HepG2 (cell line): ENCODE measurements at regions not wholly inside any gene's neighbourhood (a gene's known extent, or its start where the extent isn't known, plus 50 kb on each side); places are given as distances from the start of the nearest gene placed in this dataset.

Source experiments
- ATAC-seq: fragments of 200-7000 bp; cut with Tn5 transposase; 3 replicates; pipeline ENCODE4 v1.9.1; 2020; ENCODE audit warnings: mild to moderate bottlenecking, moderate library complexity
- BruUV-seq: library from RNA; stranded (reverse); fragments of 400-500 nt; replicated peaks from 2 replicates; lab custom pipeline; 2021; lab: Mats Ljungman, UMichigan
- CTCF ChIA-PET: fragments of 300-600 bp; formaldehyde crosslinking; extraction: SDS; loops from one replicate; lab custom pipeline; 2021; ENCODE audit warnings: low total read pairs, inconsistent platforms, low intra/inter-chr PET ratio; lab: Yijun Ruan, JAX
- POLR2A ChIA-PET: fragments of 350-600 bp; sonication (Branson Sonifier 250); formaldehyde crosslinking; loops from one replicate; lab custom pipeline; 2020; ENCODE audit warnings: antibody characterized with exemption, inconsistent platforms; lab: Yijun Ruan, JAX
- DNase-seq: peaks from one replicate; pipeline ENCODE4 v3.0.0-alpha.2; 2015; ENCODE audit warnings: low spot score
- FAIRE-seq: peaks from 3 replicates; lab custom pipeline; 2011; peaks lifted over from hg19 to GRCh38; lab: Jason Lieb, UNC
- H2AFZ ChIP-seq: one replicate; pipeline ENCODE4 v1.6.1; 2011; ENCODE audit warnings: low read length, inconsistent platforms
- H3K27ac ChIP-seq: fragments of 300-600 bp; 3 replicates; pipeline ENCODE4 v1.8.0; 2011; ENCODE audit warnings: mixed run types, mild to moderate bottlenecking, mixed read lengths, low read length, inconsistent platforms; ENCODE audit not compliant: insufficient read depth; ENCODE audit errors: extremely low read length
- H3K27me3 ChIP-seq, 2 experiments: fragments of 200-600 bp in 1 of 2; 2 replicates in 1 of 2; 3 replicates in 1 of 2; pipeline versions ENCODE4 v1.6.0 to v1.8.0; 2011; ENCODE audit warnings: low read length in 2 of 2, mild to moderate bottlenecking in 2 of 2, moderate library complexity in 2 of 2, inconsistent platforms in 1 of 2; ENCODE audit not compliant: insufficient read depth in 2 of 2, control insufficient read depth in 1 of 2
- H3K36me3 ChIP-seq, 2 experiments: fragments of 200-600 bp in 1 of 2; replicated peaks in 1 of 2; 2 replicates in 1 of 2; 3 replicates in 1 of 2; pipeline versions ENCODE4 v1.5.1 to v1.8.0; 2011; ENCODE audit warnings: low read length in 2 of 2, inconsistent platforms in 1 of 2; ENCODE audit not compliant: insufficient read depth in 2 of 2, control insufficient read depth in 1 of 2
- H3K4me1 ChIP-seq: 2 replicates; pipeline ENCODE4 v1.5.1; 2012; ENCODE audit warnings: low read length, inconsistent platforms; ENCODE audit not compliant: insufficient read depth
- H3K4me2 ChIP-seq: 2 replicates; pipeline ENCODE4 v1.6.0; 2011; ENCODE audit warnings: low read depth, low read length, inconsistent platforms
- H3K4me3 ChIP-seq, 3 experiments: fragments of 200-600 bp in 1 of 3; sonication (generic), shearing (Covaris generic) in 1 of 3; replicated peaks in 1 of 3; 2 replicates each; pipeline ENCODE4 v1.5.1; 2011 to 2016; ENCODE audit warnings: low read length in 3 of 3, inconsistent platforms in 2 of 3, low read depth in 2 of 3, mild to moderate bottlenecking in 2 of 3, control low read depth in 1 of 3, mixed read lengths in 1 of 3; ENCODE audit not compliant: insufficient read depth in 1 of 3
- H3K79me2 ChIP-seq: one replicate; pipeline ENCODE4 v1.6.1; 2011; ENCODE audit warnings: low read length, inconsistent platforms; ENCODE audit not compliant: insufficient read depth
- H3K9ac ChIP-seq: 2 replicates; pipeline ENCODE4 v1.6.0; 2011; ENCODE audit warnings: mild to moderate bottlenecking, low read depth, low read length, inconsistent platforms; ENCODE audit not compliant: insufficient read depth
- H3K9me3 ChIP-seq: 2 replicates; pipeline ENCODE4 v1.5.1; 2012; ENCODE audit warnings: mild to moderate bottlenecking, low read length
- H4K20me1 ChIP-seq: 2 replicates; pipeline ENCODE4 v1.6.0; 2011; ENCODE audit warnings: inconsistent platforms, mild to moderate bottlenecking, low read length, moderate library complexity; ENCODE audit not compliant: insufficient read depth
- CC2D1A ChIP-seq: sonication (generic); formaldehyde crosslinking; IDR thresholded peaks from 2 replicates; pipeline ENCODE4 v1.8.1; 2023; ENCODE audit warnings: mild to moderate bottlenecking, missing genetic modification reagents
- GABPA ChIP-seq, 2 experiments: IDR thresholded peaks; 2 replicates each; pipeline ENCODE4 v1.6.1; 2011 to 2016; ENCODE audit warnings: low read depth in 2 of 2, low read length in 1 of 2, missing biosample characterization in 1 of 2, missing genetic modification characterization in 1 of 2
- GTF2F1 ChIP-seq: fragments of 150-350 bp; IDR thresholded peaks from 2 replicates; pipeline ENCODE4 v1.6.1; 2014; ENCODE audit warnings: low read length
- HDAC1 ChIP-seq: sonication (generic); formaldehyde crosslinking; IDR thresholded peaks from 2 replicates; pipeline ENCODE4 v1.5.1; 2020; ENCODE audit warnings: mild to moderate bottlenecking, missing genetic modification reagents
- MXI1 ChIP-seq: IDR thresholded peaks from 3 replicates; pipeline ENCODE4 v1.6.1; 2012; ENCODE audit warnings: low read depth, low read length, inconsistent platforms, borderline replicate concordance
- SATB2 ChIP-seq: sonication (generic); formaldehyde crosslinking; IDR thresholded peaks from 2 replicates; pipeline ENCODE4 v1.5.0; 2020; ENCODE audit warnings: missing genetic modification reagents
- WGBS: methylation state at CpG from one replicate; pipeline ENCODE4 v1.1.6; 2017; ENCODE audit warnings: low lambda C conversion rate; 5-methylcytosine and 5-hydroxymethylcytosine counted together
- in situ Hi-C: cut with HindIII; loops from 2 replicates; pipeline ENCODE4 v1.10.0; 2017; ENCODE audit warnings: low pct_unique_long_range_greater_than_20kb; ENCODE audit not compliant: extremely low pct_ligation_motif_present
- intact Hi-C: fragments of 100-400 bp; cut with micrococcal nuclease; formaldehyde crosslinking; loops from one replicate; pipeline ENCODE4 v1.10.0; 2022; ENCODE audit not compliant: unreplicated experiment

DNA sequence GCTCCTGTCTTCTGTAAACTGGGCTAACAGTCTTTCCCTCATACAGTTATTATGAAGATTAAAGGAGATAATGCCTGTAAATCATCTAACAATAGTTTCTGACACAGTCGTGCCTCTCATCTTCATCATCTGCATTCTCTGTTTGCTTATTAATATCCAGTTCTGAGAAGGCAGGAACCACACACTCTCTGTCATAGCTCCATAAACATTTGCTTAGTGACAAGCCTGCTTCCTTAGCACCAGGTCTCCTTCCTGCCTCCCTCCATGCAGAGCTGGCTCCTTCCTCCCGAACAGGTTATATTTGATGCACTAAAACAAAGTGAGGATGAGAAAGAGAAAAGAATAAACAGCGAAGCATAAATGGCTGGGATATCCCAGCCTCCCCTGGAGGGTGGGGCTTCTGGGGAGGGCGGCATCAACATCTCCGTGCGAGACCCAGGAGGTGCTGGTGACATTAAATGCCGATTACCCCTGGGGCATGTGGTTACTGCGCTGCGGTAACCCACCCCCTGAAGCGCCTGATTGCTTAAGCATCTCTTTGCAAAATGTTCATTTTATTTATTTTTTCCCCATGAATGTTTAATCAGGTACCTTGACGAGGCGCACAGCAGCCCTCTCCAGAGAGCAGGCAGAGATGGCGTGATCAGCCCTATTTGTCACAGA is 404.9 kb downstream of the NXPE2 start:
- no peak for TF ChIP-seq HDAC1 (CRISPR knock-in tag)
- ChIA-PET POLR2A (no interaction called here), CTCF (no interaction called here)
- Histone ChIP-seq H3K27ac (no peak overlapping the region), H3K4me1 (no peaks in the 10 kb centered on the region), H3K27me3 (peaks cover 2 to 7% of the 10 kb centered on the region in 2 experiments; a peak in 3 of 5 replicates), H3K4me3 (no peak overlapping the region), H4K20me1 (no peaks in the 10 kb centered on the region), H3K4me2 (no peak overlapping the region), H2AFZ (no peak overlapping the region), H3K79me2 (no peaks in the 10 kb centered on the region), H3K36me3 (no peaks in the 10 kb centered on the region), H3K9ac (no peak overlapping the region), H3K9me3 (no peaks in the 10 kb centered on the region)
- 23% methylated on average over 13 of the region's 13 CpGs for WGBS
- DNase-seq (no peak), FAIRE-seq (no peak), ATAC-seq (no peak)
- intact Hi-C loops (no loop called here), in situ Hi-C loops (no loop called here)
- BruUV-seq: no TSS peak

DNA sequence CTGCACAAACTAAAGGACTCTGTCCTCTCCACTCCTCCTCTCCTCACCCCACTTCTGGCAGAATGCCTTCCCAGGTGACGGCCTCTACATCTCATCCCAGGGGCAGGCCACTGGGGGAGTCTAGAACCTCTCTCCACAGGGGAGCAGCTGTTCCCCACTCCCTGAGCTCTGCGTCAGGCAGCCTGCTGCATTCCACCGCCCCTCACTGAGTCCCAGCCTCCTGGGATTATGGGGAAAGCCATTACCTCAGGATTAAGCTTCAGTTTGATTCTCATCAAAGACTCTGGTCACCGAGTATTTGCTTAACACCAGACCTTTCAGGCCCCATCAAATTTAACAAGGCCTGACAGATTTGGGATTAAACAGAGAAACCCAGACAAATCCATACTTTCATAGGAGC is 405.9 kb downstream of the NXPE2 start:
- no peak overlapping the region for H3K4me3 ChIP-seq
- H3K4me1 ChIP-seq: no peaks in the 10 kb centered on the region
- no peaks in the 10 kb centered on the region for H3K9me3 ChIP-seq
- FAIRE-seq (no peak), ATAC-seq (no peak), DNase-seq (no peak)
- CTCF ChIA-PET: no interaction called here
- no peak overlapping the region for H2AFZ ChIP-seq
- in situ Hi-C loops: no loop called here
- H3K9ac ChIP-seq: no peak overlapping the region
- POLR2A ChIA-PET: no interaction called here
- H3K27ac ChIP-seq: no peak overlapping the region
- intact Hi-C loops: no loop called here
- H3K27me3 ChIP-seq: peaks cover 0 to 1% of the 10 kb centered on the region in 2 experiments; a peak in 2 of 5 replicates
- 32% methylated on average over 4 of the region's 4 CpGs for WGBS
- H3K36me3 ChIP-seq: no peaks in the 10 kb centered on the region
- BruUV-seq: no TSS peak
- TF ChIP-seq MXI1 (no peak), SATB2 (CRISPR knock-in tag) (no peak), CC2D1A (no peak), GABPA (IDR thresholded peaks at IDR 0.05; ENCODE audit: low read depth, low read length) (no peak), GABPA (CRISPR knock-in tag; IDR thresholded peaks at IDR 0.05; ENCODE audit: low read depth) (no peak), GTF2F1 (no peak)
- H3K79me2 ChIP-seq: no peaks in the 10 kb centered on the region
- no peak overlapping the region for H3K4me2 ChIP-seq
- no peaks in the 10 kb centered on the region for H4K20me1 ChIP-seq
